ENCODE measurements at regions not wholly inside any gene's neighbourhood (a gene's known extent, or its start where the extent isn't known, plus 50 kb on each side); places are given as distances from the start of the nearest gene placed in this dataset.
"Not testable (repeated sequence)": the region's sequence is repeated elsewhere in the genome, so short reads cannot be mapped to it uniquely, and the experiment has no call there.

DNA sequence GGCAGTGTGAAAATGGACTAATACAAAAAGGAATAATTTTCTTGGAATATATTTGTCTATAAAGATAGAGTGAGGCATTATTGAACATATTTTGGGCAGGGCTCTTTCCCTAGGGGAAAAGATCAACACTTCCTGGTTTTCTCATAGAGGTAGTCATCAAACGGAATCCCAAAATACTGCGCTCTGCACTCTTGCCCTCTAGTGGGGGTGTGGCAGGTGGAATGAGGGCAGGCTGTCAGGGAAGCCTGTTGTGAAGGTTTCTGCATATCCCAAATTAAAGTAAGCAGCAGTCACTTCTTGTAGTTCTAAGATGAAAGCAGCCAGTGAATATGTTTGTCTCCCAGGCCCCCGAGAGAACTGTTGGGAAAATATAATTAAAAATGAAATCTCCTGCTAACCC lies 666.8 kb upstream of the TMEM132C start:
- TF ChIP-seq, protein P1, sequence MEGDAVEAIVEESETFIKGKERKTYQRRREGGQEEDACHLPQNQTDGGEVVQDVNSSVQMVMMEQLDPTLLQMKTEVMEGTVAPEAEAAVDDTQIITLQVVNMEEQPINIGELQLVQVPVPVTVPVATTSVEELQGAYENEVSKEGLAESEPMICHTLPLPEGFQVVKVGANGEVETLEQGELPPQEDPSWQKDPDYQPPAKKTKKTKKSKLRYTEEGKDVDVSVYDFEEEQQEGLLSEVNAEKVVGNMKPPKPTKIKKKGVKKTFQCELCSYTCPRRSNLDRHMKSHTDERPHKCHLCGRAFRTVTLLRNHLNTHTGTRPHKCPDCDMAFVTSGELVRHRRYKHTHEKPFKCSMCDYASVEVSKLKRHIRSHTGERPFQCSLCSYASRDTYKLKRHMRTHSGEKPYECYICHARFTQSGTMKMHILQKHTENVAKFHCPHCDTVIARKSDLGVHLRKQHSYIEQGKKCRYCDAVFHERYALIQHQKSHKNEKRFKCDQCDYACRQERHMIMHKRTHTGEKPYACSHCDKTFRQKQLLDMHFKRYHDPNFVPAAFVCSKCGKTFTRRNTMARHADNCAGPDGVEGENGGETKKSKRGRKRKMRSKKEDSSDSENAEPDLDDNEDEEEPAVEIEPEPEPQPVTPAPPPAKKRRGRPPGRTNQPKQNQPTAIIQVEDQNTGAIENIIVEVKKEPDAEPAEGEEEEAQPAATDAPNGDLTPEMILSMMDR (IDR thresholded peaks at IDR 0.05) = no peak
- no peak for TF ChIP-seq POLR2A (IDR thresholded peaks at IDR 0.05)
- no peak for TF ChIP-seq POLR2AphosphoS5 (IDR thresholded peaks at IDR 0.05)
- Histone ChIP-seq H3K9me3 (no peaks in the 10 kb centered on the region), H3K27me3 (replicated peaks; ENCODE audit: insufficient read depth) (no peaks in the 10 kb centered on the region), H3K4me3 (no peak overlapping the region), H3K36me3 (no peaks in the 10 kb centered on the region), H3K27ac (no peak overlapping the region), H3K4me1 (replicated peaks) (no peaks in the 10 kb centered on the region)
- DNase-seq (ENCODE audit: low spot score) = no peak
- WGBS = 71% methylated on average over 3 of the region's 3 CpGs
- intact Hi-C loops (cut with DNase I) = no loop called here

DNA sequence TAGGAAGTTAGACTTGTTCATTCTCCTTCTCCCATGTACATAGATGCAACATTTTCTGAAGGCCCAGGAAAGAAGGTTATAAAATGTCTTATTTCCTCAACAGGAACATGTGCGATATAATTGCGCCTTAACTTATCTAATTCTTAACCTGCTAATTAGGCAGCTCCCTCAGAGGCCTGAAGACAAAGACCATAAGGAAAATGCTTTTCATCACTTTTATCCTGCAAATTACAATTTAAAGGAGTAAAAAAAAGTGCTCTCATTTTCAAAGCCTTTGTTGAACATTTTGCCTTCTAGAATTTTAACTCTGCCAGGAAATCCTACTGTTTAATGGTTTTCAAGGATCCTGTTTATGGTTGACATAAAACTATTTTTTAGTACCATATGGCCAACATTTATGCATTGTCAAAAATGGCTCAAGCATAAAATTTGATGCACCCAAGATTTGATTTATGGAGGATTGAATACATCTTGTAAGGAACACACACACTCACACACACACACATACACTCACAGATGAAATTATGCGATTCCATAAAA lies 660.4 kb upstream of the TMEM132C start:
- WGBS = 93% methylated on average over 3 of the region's 3 CpGs
- no peaks in the 10 kb centered on the region for H3K27me3 ChIP-seq (replicated peaks; ENCODE audit: insufficient read depth)
- H3K4me3 ChIP-seq = no peak overlapping the region
- no peak for DNase-seq (ENCODE audit: low spot score)
- no peak overlapping the region for H3K27ac ChIP-seq
- intact Hi-C loops (cut with DNase I) = no loop called here
- H3K4me1 ChIP-seq (replicated peaks) = no peaks in the 10 kb centered on the region
- no peaks in the 10 kb centered on the region for H3K9me3 ChIP-seq
- no peaks in the 10 kb centered on the region for H3K36me3 ChIP-seq
- TF ChIP-seq POLR2AphosphoS5 (IDR thresholded peaks at IDR 0.05) = no peak
- TF ChIP-seq, protein P1 (IDR thresholded peaks at IDR 0.05) = no peak
- no peak for TF ChIP-seq POLR2A (IDR thresholded peaks at IDR 0.05)

DNA sequence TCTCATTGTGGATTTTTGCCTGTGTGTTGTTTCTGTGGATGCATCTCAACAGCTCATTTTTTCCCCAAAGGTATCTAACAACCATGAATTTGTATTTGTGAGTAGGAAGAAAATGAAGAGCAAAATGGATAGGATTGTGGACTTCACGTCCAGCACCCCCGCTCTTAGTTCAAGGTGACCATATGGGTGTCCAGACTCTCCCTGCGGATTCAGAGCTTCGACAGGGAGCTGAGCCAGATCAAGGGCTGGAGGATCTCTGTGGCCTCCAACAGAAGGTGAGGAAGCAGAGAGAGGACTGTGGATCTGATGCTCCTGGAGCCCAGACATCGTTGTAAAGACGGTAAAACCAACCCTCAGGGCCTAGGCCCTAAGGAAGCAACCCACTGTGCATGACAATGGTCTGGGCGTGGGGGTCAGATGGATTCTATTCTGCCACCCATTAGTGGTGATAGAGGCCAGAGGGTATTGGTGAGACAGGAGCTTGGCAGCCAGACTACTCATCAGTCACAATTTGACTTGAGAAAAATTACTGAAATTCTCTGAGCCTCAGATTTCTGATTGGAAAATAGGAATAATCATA lies 659.7 kb upstream of the TMEM132C start:
- Histone ChIP-seq H3K27ac (no peak overlapping the region), H3K27me3 (replicated peaks; ENCODE audit: insufficient read depth) (no peaks in the 10 kb centered on the region), H3K36me3 (no peaks in the 10 kb centered on the region), H3K9me3 (no peaks in the 10 kb centered on the region), H3K4me3 (no peak overlapping the region), H3K4me1 (replicated peaks) (no peaks in the 10 kb centered on the region)
- 89% methylated on average over 7 of the region's 7 CpGs for whole genome bisulfite sequencing
- DNase-seq (ENCODE audit: low spot score) = no peak
- TF ChIP-seq POLR2AphosphoS5 (IDR thresholded peaks at IDR 0.05) (no peak), POLR2A (IDR thresholded peaks at IDR 0.05) (no peak)
- TF ChIP-seq, protein P1 (IDR thresholded peaks at IDR 0.05) = no peak
- intact Hi-C loops (cut with DNase I) = no loop called here

DNA sequence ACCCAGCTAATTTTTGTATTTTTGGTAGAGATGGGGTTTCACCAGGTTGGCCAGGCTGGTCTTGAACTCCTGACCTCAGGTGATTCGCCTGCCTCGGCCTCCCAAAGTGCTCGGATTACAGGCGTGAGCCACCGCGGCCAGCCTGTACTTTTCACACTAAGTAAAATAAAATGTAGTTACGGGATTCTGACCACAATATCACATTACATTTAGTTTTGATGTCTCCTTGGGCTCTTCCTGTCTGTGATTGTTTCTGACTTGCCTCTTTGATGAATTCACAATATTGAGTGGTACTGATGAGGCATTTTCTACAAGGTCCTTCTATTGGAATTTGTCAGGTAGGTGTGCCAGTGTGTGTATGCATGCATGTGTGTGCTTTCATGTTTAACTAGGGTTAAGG lies 658.6 kb upstream of the TMEM132C start:
- 83% methylated on average over 7 of the region's 7 CpGs for WGBS
- H3K27ac ChIP-seq; intact Hi-C loops (cut with DNase I): not testable (repeated sequence)

DNA sequence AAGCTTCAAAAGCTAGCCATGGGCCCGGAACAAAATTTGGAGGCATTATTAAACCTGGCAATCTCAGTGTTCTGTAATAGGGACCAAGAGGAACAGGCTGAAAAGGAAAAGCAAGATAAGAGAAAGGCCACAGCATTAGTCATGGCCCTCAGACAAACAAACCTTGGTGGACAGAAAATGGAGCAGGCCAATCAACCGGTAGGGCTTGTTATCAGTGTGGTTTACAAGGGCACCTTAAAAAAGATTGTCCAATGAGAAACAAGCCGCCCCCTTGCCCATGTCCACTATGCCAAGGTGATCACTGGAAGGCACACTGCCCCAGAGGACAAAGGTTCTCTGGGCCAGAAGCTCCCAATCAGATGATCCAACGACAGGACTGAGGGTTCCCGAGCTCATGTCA lies 653.9 kb upstream of the TMEM132C start:
- no peaks in the 10 kb centered on the region for H3K36me3 ChIP-seq
- 60% methylated on average over 5 of the region's 5 CpGs for WGBS

More for the DNA sequence above, 658.6 kb upstream of the TMEM132C start:
- not testable (repeated sequence) for H3K36me3 ChIP-seq; H3K4me3 ChIP-seq; H3K9me3 ChIP-seq; H3K27me3 ChIP-seq (replicated peaks; ENCODE audit: insufficient read depth); DNase-seq (ENCODE audit: low spot score); H3K4me1 ChIP-seq (replicated peaks)

More for the DNA sequence above, 653.9 kb upstream of the TMEM132C start:
- TF ChIP-seq, protein P1 (IDR thresholded peaks at IDR 0.05) = no peak
- TF ChIP-seq POLR2A (IDR thresholded peaks at IDR 0.05) (no peak), POLR2AphosphoS5 (IDR thresholded peaks at IDR 0.05) (no peak)
- Histone ChIP-seq H3K4me3 (no peak overlapping the region), H3K4me1 (replicated peaks) (no peaks in the 10 kb centered on the region), H3K27me3 (replicated peaks; ENCODE audit: insufficient read depth) (no peaks in the 10 kb centered on the region), H3K9me3 (no peaks in the 10 kb centered on the region), H3K27ac (no peak overlapping the region)
- intact Hi-C loops (cut with DNase I) = no loop called here
- DNase-seq (ENCODE audit: low spot score) = no peak

All from prostate gland (tissue), 2 donors.